Femur (tissue), 1 donor: ENCODE measurements at regions not wholly inside any gene's neighbourhood (a gene's known extent, or its start where the extent isn't known, plus 50 kb on each side); places are given as distances from the start of the nearest gene placed in this dataset.
"Not testable (repeated sequence)": the region's sequence is repeated elsewhere in the genome, so short reads cannot be mapped to it uniquely, and the experiment has no call there.

Experiments used
- DNase-seq: peaks from one replicate; pipeline ENCODE4 v3.0.0-alpha.2; 2017

- DNase-seq: no peak
These were observed 329.7 kb downstream of the LMBRD1 start for GRCh38 chr6:69466979-69467570.

DNA sequence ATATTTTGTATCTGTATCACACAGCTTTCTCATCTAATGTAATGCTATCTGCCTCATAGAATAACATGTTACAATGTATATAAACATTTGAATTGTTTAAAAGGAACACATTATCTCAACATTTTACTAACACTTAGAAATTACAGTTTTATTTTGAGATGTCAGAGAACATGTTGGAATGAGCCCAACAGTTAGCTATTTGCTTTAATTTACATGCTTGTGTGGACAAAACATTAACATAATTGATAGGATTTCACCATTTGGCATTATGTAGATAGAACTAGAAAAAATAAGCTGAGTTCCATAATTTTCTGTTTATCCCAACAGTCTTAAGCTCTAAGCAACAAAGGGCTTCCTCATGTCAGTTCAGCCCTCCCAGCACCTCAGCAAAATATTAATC lies 330.9 kb downstream of the LMBRD1 start:
- DNase-seq: no peak

DNA sequence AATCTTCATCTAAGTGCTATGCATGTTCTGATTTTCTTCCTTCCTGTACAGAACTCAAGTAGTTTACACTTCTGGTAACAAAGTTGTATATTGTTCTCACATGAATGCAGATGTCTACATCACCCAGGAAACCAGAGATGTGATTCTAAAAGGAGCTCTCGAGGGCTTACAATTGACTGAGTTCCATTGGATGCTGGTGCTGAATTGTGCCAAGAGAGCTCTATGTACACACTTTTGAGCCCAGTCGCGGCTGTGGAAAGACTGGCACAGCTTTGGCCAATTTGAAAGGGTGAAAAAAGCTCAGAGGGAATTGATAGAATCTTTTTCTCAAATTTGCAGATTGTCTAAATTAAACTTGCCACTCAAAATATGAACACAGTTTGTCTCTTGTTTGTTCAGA lies 340.7 kb downstream of the LMBRD1 start:
- DNase-seq: no peak

- not testable (repeated sequence) for DNase-seq
These were observed 342.2 kb downstream of the LMBRD1 start for GRCh38 chr6:69454619-69455018.

GRCh38 chr6:69450493-69450892 lies 346.3 kb downstream of the LMBRD1 start:
- DNase-seq: not testable (repeated sequence)

DNA sequence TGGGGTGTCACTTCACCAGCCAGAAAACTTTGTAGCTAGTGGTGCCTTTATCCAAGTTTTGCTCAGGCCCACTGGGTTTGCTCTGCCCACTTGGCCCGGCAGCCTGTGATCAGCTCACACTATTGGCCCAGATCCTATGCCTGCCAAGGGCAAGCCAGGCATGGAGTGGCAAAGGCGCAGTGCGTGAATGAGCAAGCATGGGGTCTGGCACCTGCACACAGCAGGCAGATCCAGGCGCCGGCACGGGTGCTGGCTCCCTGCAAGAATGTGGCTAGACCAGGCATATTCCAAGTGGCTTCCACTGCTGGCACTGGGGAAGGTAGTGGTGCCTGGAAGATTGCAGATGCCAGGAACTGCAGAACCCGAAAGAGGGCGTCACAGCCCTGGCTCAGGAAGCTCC lies 346.9 kb downstream of the LMBRD1 start:
- DNase-seq: no peak
